SW 1271 (cell line): ENCODE measurements at regions not wholly inside any gene's neighbourhood (a gene's known extent, or its start where the extent isn't known, plus 50 kb on each side); places are given as distances from the start of the nearest gene placed in this dataset.
"Not testable (repeated sequence)": the region's sequence is repeated elsewhere in the genome, so short reads cannot be mapped to it uniquely, and the experiment has no call there.

Experiments
- DNase-seq, 2 experiments: peaks; one replicate each; lab custom pipeline; 2025; lab: John Stamatoyannopoulos, UW

DNA sequence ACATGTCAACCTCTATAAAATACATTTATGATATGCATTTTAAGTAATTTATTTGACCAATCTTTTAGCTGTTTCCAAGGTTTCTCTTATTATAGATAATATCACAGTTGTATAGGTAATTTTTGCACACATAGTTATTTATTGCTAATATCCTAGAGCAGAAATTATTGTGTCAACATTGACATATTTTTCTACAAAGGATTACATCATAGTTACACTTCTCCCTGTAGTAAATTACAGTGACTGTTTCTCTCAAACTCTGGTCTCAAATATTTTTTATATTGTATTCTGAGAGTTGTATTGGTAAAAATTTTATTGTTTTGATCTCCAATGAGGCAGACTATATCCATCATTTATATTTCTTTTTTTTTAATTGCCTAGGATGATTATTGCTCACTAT, 714.4 kb upstream of the CDH6 start:
- DNase-seq, result no peak

DNA sequence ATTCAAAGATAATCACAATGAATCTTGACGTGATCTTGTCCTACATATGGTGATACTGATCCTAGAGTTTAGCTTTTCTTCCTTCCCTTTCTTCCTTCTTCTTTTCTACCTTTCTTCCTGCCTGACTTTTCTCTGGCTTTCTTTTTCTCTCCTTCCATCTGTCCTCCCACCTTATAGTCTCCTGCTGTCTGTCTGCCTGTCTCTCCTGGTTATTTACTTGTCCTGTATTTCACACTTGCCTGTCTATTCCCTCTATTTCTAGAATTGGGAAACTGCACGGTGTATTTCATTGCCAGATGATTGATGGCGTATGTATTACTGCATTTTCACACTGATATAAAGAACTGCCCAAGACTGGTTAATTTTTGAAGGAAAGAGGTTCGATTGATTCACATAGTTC, 718.1 kb upstream of the CDH6 start:
- DNase-seq, result no peak

DNA sequence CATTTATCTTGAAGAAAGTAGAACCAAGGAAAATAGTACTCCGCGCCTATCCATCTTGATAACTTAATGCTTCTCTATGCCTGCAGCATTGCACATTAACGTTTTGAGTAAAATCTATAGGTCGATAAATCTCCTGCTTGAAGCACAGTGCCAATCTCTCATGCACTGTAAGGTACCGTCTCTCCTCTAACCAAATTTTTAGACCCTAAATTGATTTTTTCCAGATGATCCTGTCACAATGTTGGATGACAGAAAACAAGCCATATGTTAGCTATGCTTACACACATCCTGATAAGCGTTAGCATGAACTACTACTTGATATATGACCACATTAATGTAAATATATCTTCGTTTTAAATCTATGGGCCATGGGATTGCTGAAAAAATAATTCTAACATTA, 723.8 kb upstream of the CDH6 start:
- no peak for DNase-seq

DNA sequence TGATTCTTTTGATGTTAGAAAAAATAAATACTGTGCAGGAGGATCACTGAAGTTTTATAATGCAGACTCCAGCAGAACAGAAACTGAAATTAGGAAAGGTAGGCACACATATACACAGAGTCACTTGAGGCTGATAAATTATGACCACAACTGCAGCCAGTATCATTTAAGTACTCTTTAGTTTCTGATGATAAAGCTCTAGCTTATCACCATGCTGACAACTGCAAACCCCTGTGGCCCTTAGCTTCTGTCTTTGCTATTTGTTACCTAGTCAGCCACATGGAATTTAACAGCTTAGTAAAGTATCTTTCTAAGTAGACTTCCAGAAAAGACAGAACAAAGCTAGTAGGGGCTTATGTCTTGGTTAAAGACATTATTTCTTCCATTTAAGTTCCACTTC, 734.8 kb upstream of the CDH6 start:
- DNase-seq, result no peak

DNA sequence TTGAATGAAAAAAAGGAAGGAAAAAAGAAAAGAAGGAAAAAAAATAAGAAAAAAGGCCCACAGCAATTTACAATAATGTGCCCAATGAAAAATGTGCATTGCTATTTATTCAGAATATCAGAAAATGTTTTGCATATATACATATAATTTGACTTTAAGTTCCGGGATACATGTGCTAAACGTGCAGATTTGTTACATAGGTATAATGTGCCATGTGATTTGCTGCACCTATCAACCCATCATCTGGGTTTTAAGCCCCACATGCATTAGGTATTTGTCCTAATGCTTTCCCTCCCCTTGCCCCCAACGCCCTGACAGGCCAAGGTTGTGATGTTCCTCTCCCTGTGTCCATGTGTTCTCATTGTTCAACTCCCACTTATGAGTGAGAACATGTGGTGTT, 738.0 kb upstream of the CDH6 start:
- not testable (repeated sequence) for DNase-seq

DNA sequence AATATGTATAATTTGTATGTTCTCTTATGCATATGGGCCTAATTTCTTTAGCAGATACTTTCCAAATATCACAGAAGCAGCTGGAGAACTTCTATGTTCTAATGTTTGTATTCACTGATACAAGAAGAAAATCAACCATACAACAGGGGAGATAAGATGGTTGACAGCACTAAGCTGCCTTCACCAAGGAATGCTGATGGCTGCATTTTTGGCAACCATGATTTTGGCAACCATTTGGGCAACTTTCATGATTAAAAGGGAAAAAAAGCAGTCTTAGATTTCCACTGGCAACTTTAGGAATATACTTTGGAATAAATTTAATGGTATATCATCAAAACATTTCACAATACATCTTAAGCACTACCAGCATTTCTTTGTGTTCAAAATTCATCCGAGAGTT, 740.3 kb upstream of the CDH6 start:
- DNase-seq, result no peak

DNA sequence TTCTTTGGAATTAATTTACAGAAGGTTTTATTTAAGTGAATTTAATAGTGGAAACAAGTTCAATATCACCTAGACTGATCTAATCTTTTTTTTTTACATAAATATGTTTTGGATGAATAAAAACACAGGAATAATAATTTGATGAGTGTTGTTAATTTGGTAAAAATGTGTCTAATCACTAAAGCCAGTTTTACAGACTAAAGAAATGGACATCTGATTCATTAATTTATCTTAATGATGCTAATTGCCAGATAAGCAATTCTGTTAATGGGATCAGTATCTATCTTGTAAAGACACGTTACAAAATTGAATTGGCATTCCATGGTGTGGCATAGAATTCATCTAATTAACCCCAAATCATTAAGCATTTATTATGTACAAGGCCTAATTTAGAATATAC, 743.3 kb upstream of the CDH6 start:
- no peak for DNase-seq

DNA sequence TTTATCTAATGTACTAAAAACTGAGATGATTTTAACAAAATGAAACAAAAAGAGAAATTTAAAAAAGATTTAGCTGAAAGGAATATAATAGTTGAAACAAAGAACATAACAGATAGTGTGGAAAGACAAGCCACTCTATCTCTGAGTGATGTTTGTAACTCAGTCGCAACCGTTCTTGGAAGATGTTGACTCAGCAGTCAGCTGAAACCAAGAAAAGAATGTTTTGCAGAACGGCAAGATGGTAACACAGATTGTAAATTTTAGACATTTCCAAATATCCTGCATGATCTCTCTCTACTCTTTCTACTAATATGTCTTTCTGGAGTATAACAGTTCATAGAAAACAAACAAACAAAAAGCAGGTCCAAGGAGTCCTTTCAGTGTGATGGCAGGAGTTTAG, 746.1 kb upstream of the CDH6 start:
- DNase-seq, result no peak

DNA sequence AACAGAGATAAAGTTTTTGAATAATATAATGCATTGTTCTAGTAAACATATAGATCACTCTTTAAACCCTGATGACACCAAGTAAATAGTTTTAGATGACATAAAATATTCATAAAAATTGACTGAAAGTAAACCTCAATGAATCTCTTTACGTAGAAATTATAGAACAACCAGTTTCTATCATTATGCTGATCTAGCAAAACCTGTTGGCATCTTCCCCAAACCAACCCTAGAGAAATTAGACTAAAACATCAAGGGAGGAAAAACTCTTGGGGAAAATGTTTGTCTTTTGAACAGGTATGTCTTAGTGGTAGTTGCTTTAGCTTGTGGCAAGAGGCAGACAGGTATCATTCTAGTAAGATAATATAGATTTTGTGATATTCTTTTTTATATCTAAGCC, 747.0 kb upstream of the CDH6 start:
- DNase-seq, result no peak

DNA sequence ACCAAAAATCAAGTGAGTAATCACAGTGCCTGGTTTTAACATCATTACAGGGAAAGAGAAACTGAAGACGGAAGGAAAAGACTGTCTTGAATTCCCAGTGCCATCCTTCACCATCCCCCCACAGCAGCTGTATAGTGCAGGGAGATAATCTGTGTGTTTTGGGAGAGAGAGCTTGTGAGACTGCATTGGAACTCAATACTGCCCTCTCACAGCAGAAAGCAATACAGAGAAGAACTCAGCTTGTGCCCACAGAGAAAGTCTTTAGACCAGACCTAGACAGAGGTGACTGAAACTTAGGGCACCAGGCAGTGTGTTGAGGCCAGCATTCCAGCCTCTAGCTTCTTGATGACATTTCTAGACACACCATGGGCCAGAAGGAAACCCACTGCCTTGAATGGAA, 754.7 kb upstream of the CDH6 start:
- DNase-seq, result no peak

DNA sequence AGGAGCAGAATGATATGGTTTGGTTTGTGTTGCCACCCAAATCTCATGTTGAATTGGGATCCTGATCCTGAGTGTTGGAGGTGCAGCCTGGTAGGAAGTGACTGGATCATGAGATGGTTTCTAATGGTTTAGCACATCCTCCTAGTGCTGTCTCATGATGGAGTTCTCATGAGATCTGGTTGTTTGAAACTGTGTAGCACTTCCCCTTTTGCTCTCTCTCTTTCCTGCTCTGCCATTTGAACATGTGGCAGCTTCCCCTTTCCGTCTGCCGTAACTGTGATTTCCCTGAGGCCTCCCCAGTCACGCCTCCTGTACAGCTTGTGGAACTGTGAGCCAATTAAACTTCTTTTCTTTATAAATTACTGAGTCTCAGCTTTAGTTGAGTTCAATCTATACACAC, 756.8 kb upstream of the CDH6 start:
- DNase-seq, result no peak

DNA sequence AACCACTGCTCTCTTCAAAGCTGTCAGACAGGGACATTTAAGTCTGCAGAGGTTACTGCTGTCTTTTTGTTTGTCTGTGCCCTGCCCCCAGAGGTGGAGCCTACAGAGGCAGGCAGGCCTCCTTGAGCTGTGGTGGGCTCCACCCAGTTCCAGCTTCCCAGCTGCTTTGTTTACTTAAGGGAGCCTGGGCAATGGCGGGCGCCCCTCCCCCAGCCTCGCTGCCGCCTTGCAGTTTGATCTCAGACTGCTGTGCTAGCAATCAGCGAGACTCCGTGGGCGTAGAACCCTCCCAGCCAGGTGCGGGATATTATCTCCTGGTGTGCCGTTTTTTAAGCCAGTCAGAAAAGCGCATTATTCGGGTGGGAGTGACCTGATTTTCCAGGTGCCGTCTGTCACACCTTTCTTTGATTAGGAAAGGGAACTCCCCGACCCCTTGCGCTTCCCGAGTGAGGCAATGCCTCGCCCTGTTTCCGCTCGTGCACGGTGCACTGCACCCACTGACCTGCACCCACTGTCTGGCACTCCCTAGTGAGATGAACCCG, 764.5 kb upstream of the CDH6 start:
- DNase-seq, result not testable (repeated sequence)

DNA sequence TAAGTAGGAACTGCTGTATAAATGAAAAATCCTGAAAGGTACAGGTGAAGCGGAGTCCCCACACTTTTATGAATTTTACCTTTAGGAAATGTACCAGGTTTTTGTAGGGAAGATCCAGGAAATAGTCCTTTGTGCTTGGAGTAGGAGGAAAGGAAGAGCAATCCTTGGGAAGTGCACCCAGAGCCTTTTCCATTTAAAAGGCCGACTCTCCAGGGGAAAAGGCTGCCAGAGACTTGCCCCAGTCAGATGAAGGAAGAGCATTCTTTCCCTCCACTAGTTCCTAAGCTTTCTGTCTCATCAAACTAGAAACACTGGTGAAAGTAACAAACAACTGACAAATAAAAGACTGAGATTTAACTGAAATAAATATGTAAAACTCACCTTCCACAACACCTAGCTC, 779.4 kb upstream of the CDH6 start:
- no peak for DNase-seq

DNA sequence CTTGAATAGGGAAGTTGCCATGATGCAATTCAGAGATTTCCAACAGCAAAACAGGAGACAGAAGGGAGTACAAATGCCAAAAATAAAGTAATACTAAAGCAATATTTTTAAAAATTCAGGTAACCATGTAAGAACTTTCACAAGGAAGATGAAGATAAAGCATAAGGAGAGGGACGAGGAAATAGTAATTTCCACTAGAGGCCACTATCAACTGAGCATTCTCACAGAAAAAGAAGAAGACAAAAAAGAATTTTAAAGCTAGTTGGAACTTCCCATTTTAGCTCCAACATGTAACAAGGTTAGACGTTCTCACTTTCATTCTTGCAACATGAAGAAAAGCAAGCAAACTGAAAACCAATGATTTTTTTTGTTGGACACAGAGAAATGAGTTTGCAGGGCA, 779.9 kb upstream of the CDH6 start:
- DNase-seq, result no peak

DNA sequence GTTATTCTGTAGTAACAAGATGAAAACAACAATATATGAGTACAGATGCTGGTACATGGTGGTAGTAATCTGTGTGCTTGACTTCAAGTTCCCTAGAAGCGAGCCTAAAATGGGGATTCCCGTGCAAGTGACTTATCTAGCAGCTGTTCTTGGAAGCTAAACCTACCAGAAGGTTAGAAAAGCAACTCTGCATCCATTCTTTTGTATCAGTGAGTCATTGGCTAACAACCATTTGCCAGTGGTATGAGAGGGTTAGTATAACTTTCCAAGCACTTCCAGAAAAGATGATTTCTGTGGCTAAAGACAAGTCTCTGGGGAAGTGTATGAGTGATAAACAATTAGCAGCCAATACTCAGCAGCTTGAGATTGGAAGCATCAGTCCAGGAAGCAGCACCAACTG, 787.7 kb upstream of the CDH6 start:
- no peak for DNase-seq

DNA sequence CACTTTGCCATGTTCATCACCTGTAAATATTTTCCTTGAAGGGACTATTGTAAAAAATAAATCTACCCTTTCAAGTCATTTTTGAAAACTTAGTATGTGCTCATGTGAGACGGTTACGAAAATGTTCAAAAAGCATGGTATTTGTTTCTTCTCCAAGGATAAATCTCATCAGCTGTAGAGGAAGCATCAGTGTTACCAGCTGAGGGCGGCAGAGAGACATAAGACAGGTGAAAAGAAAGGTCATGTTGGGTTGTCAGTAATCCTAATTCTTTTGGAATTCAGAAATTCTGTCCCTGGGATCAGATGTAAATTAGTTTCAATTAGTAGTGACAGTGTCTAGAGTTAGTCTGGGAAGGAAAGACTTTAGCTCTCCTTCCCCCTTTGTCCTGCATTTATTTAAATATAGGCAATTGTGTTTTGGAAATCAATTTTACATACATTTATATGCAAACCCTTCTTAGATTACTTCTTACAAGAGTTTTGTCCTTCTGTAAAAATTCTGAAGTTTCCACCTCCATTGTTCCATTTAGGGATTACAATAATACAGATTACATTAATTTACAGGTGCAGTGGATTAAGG, 791.9 kb upstream of the CDH6 start:
- peak in 1 of 2 experiments; percentile 33 for DNase-seq

DNA sequence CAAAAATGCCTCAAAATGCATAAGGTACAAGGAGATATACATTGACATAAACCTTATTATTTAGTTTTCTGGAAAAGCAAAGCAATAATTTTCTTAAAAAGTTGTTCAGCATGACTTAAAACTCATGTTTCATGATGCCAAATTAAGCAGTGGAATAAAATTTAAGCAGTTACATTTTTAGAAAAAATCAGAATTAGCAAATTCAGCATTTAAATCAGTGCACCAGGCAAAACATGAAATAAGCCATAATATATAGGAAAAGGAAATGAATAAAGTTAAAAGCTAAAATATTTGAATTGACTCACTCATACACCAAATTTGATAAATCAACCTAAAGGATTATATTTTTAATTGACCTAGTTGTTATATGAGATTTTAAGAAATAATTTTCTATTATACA, 795.1 kb upstream of the CDH6 start:
- DNase-seq, result no peak

DNA sequence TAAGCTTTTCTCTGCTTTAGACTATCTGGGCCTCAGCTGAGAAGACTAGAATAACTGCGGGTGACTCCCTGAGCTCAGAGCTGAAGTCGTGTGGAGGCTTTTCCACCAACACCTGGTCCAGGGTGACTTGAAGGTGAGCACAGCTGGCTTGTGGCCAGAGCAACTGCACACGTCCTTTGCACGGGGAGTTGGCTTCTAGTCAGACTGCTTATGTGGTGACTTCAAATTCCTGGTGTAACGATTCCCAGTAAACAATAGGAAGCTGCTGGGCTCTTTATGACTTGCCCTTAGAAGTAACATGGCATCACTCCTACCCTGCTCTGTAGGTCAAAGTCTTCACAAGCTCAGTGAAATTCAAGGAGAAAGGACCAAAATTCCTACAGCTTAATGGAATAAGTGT, 800.6 kb upstream of the CDH6 start:
- DNase-seq, result no peak

DNA sequence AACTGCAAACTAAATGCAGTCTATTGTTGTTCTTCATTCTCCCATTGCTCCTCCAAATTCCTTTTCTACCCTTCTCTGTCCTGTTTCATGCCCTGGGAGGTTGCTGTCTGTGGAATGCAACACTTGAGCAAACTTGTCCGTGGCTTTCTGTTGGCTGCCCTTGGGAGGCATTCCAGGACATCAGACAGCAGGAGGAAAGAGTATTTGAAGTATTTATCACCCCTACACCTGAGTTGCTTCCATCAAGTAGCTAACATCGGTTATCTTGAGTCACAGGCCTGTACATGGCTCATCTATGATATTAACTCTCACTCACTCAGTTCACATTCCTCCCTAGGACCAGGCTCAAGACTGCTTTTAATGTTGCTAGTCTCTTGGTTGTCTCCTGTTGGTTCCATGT, 803.4 kb upstream of the CDH6 start:
- no peak for DNase-seq

DNA sequence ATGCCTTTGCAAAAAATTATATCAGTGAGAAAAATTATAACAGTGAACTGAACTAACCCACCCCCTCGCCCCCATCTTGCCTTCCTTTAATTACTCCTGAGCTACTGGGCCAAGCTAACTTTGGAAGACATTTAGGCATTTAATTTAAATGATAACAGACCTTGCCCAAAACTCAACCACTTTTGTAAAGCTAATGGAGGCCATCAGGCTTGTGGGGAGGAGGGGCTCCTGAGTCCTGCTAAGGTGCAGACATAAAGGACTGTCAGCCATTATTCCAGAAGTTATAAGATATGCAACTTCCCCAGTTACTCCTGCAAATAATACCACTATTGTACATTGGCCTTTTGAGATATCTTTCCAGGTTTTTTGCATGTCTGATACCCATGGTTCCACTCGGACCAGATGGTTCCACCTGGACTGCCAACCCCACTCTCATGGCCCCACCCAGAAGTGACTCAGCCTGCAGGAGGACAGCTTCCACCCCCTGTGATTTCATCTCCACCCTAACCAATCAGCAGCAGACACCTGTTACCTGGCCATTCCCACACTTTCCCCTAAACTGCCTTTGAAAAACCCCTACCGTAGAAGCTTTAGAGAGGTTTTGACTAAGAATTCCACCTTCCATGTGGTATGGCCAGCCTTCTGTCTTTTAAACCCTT, 805.4 kb upstream of the CDH6 start:
- no peak for DNase-seq

DNA sequence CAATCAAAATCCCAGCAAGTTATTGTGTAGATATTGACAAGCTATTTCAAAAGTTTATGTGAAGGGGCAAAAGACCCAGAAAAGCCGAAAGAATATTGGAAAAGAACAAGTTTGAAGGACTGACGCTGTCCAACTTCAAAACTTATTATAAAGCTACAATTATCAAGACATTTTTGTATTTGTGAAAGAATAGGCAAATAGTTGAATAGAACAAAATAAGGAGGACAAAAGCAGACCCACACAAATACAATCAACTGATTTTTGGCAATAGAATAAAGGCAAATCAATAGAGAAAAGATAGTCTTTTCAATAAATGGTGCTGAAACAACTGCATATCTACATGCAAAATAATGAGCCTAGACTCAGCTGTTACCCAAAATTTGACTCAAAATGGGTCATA, 807.7 kb upstream of the CDH6 start:
- no peak for DNase-seq

DNA sequence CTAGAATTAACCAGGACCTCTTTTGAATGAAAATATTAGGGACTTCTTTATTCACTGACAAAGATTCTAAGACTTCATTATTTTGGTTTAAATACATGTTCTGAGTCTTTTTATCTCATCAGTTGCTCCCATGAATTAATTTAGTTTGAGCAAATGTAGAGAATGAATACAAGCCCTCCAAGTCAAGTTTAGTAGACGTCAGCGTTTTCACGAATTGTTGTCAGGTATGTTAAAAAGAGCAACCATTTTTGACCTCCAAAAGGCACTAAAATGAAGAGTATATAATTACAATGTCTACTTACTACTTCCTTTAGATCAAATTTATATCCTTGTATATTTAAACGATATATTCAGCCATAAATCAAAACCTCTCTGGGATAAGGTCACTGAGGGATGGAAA, 809.3 kb upstream of the CDH6 start:
- no peak for DNase-seq

DNA sequence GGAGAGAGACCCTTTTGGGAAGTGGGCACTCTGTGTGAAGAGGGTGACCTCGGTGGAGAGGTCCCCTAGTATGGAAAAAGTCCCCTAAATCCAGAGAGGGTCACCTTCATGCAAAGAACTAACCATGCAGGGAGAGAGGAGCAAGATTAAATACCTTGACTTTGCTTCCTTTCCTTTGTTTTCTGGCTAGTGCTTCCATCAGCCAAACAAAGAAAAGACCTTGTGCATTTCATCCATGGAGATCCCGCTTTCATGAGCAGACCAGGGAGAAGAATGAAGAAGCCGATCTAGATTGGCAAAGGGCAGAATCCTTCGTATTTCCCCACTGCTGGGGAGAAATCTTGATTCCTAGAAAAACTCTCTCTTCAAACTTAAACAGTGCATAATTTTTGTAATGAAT, 813.3 kb upstream of the CDH6 start:
- no peak for DNase-seq

DNA sequence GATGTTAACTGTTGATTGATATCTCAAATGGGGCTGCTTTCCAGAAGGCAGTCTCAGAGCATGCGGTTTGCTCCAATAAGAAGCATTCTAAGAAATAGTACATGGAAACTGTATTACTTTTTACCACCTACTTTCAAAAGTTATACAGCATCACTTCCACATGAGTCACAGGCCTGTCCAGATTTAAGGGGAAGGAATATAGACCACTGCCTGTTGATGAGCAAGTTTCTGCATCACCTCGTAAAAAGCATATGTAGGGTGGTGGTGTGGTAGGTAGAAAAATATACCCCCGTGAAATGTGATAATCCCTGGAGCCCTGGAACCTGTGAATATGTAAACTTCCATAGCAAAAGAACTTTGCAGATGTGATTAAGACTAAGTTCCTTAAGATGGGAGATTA, 816.6 kb upstream of the CDH6 start:
- no peak for DNase-seq
